ENCODE measurements at regions not wholly inside any gene's neighbourhood (a gene's known extent, or its start where the extent isn't known, plus 50 kb on each side); places are given as distances from the start of the nearest gene placed in this dataset.

- TF ChIP-seq CTCF (IDR thresholded peaks at IDR 0.05; ENCODE audit: insufficient read depth, low read depth, low read length) (no peak), EZH2 (IDR thresholded peaks at IDR 0.05; ENCODE audit: insufficient read depth, low read length) (no peak)
These were observed 101.6 kb downstream of the RPL22L1 start for GRCh38 chr3:170768334-170768801.
